ENCODE measurements at regions not wholly inside any gene's neighbourhood (a gene's known extent, or its start where the extent isn't known, plus 50 kb on each side); places are given as distances from the start of the nearest gene placed in this dataset.

- TF ChIP-seq POLR2A (IDR thresholded peaks at IDR 0.05), result no peak
- TF ChIP-seq, protein P1, sequence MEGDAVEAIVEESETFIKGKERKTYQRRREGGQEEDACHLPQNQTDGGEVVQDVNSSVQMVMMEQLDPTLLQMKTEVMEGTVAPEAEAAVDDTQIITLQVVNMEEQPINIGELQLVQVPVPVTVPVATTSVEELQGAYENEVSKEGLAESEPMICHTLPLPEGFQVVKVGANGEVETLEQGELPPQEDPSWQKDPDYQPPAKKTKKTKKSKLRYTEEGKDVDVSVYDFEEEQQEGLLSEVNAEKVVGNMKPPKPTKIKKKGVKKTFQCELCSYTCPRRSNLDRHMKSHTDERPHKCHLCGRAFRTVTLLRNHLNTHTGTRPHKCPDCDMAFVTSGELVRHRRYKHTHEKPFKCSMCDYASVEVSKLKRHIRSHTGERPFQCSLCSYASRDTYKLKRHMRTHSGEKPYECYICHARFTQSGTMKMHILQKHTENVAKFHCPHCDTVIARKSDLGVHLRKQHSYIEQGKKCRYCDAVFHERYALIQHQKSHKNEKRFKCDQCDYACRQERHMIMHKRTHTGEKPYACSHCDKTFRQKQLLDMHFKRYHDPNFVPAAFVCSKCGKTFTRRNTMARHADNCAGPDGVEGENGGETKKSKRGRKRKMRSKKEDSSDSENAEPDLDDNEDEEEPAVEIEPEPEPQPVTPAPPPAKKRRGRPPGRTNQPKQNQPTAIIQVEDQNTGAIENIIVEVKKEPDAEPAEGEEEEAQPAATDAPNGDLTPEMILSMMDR (IDR thresholded peaks at IDR 0.05), result no peak
- no peak for TF ChIP-seq POLR2AphosphoS5 (IDR thresholded peaks at IDR 0.05)
- no peaks in the 10 kb centered on the region for H3K27me3 ChIP-seq (replicated peaks; ENCODE audit: insufficient read depth)
- no peaks in the 10 kb centered on the region for H3K36me3 ChIP-seq
- 98% methylated on average over 29 of the region's 29 CpGs for WGBS
- H3K9me3 ChIP-seq, result no peaks in the 10 kb centered on the region
- DNase-seq (ENCODE audit: low spot score), result no peak
- H3K27ac ChIP-seq, result no peak overlapping the region
- H3K4me1 ChIP-seq (replicated peaks), result no peaks in the 10 kb centered on the region
- intact Hi-C loops (cut with DNase I), result no loop called here
- H3K4me3 ChIP-seq, result no peak overlapping the region
Observed at GRCh38 chr15:31453558-31454318, 127.1 kb downstream of the KLF13 start.

DNA sequence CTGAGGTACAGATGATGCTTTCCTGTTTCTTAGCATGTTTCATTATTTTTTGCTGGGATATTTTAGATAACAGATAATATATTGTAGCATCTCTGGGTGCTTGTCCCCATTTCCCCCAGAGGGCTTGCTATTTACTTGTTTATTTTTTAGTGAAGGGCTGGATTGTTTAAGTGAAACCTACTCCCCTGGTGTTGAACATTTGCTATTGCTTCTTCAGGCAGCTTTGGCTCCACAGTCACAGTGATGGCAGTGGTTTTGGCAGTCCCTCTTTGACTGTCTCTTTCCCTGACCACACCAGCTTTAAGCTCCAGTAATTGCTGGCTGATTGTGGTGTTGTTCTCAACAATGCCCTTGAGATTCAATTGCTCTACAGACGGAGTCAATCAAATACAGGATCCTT is 128.9 kb downstream of the KLF13 start:
- Histone ChIP-seq H3K27me3 (replicated peaks; ENCODE audit: insufficient read depth) (no peaks in the 10 kb centered on the region), H3K27ac (no peak overlapping the region), H3K4me1 (replicated peaks) (no peaks in the 10 kb centered on the region), H3K9me3 (no peaks in the 10 kb centered on the region), H3K36me3 (no peaks in the 10 kb centered on the region), H3K4me3 (no peak overlapping the region)
- intact Hi-C loops (cut with DNase I), result no loop called here
- no peak for TF ChIP-seq POLR2AphosphoS5 (IDR thresholded peaks at IDR 0.05)
- WGBS, result 80% methylated on average over 1 of the region's 1 CpG
- DNase-seq (ENCODE audit: low spot score), result no peak

DNA sequence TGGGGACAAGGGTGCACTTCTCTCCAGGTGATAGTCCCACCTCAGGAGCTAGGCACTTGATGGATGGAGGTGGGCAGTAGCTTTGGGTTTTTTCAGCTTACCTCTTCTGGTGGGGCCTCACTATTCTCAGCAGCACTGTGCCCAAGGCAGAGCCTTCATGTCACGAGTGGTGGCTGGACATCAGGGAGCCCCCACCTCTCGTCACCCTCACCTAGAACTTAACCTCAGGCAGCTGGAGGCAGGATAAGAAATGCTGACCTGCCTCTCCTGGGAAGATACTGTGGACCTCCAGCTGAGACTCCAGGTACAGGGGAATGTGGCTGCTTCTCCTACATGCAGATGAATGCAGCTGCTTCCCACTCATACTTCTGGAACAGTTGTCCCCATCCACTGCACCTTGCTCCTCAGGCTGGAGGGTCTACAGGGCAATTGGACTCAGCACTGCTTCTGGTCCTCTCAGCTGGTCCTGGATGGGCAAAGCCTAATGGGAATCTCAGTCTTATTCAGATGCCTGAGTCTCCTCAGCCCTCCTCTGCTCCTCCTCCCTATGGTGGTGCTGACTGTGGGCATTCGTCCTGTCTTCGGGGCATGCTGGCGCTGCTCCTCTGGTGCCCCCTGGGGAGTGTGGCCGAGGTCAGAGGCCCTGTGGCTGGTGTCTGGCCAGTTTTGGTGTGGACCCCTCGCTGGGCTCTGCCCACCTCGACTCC is 129.9 kb downstream of the KLF13 start:
- Histone ChIP-seq H3K27ac (no peak overlapping the region), H3K36me3 (no peaks in the 10 kb centered on the region), H3K4me3 (no peak overlapping the region), H3K4me1 (replicated peaks) (no peaks in the 10 kb centered on the region), H3K27me3 (replicated peaks; ENCODE audit: insufficient read depth) (no peaks in the 10 kb centered on the region), H3K9me3 (no peaks in the 10 kb centered on the region)
- no peak for DNase-seq (ENCODE audit: low spot score)
- intact Hi-C loops (cut with DNase I), result no loop called here
- TF ChIP-seq POLR2AphosphoS5 (IDR thresholded peaks at IDR 0.05), result no peak
- TF ChIP-seq, protein P1 (IDR thresholded peaks at IDR 0.05), result no peak
- no peak for TF ChIP-seq POLR2A (IDR thresholded peaks at IDR 0.05)
- WGBS, result 85% methylated on average over 8 of the region's 8 CpGs

DNA sequence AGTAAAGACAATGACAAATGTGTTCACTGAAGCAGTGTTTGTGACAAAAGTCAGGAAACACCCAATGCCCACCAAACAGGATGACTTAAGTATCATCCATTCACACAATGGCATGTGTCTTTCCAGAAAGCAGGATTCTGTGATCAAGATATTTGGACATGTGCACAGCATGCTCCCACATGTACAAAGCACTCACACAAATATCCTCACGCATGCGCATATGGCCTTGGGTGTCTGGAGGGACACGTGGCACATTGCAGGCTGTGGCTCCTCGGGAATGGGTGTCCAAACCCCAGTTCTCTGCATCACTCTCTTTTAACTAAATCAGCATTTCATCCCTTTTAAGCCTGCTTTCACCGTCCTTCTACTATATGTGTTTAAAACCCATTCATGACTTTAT is 130.5 kb downstream of the KLF13 start:
- 72% methylated on average over 5 of the region's 5 CpGs for WGBS
- Histone ChIP-seq H3K4me1 (replicated peaks) (no peaks in the 10 kb centered on the region), H3K27ac (no peak overlapping the region), H3K4me3 (no peak overlapping the region), H3K9me3 (no peaks in the 10 kb centered on the region), H3K27me3 (replicated peaks; ENCODE audit: insufficient read depth) (no peaks in the 10 kb centered on the region), H3K36me3 (no peaks in the 10 kb centered on the region)
- DNase-seq (ENCODE audit: low spot score), result no peak
- intact Hi-C loops (cut with DNase I), result no loop called here
- TF ChIP-seq POLR2AphosphoS5 (IDR thresholded peaks at IDR 0.05), result no peak
- TF ChIP-seq, protein P1 (IDR thresholded peaks at IDR 0.05), result no peak
- no peak for TF ChIP-seq POLR2A (IDR thresholded peaks at IDR 0.05)

DNA sequence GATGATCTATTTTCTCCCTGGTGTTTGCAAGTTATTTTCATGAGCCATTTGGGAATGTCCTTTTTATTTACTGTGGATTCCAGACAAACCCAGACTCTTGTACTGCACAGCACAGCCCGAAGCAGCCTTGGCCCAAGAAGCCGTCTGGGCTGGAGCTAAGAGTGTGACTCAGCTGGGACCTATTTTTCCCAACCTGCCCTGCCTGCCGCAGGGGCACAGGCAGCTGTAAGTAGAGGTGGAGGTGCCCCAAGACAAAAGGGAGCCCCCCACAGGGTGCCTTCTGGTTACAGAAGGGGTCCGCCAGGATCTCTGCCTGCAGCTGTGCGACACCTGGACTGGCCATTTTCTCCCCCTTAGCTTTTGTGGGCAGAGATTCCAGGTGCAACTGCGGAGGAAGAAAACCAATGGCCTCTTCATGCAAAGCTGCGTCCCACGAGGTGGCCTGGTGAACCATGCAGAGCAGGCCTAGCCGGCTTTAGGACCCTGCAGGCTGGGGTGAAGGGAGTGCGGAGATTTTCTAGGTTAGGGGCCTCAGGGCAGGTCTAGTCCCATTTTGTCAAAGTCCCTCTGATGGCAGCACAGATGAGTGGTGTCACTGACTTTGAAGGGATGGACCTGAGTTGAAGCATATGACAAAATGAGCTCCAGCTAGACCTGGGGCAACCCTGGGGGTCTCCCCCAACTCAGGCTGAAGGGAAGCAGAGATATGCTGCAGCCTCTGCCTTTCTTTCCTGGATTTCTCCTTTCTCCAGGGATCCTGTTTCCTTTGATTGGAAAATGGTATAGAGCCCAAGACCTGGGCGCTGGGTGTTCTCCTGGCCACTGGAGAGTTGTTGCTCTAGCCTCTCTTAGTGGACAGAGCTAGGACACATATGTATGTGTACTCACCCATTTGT is 131.2 kb downstream of the KLF13 start:
- H3K9me3 ChIP-seq, result no peaks in the 10 kb centered on the region
- no peaks in the 10 kb centered on the region for H3K36me3 ChIP-seq
- no peak overlapping the region for H3K27ac ChIP-seq
- no peak for TF ChIP-seq POLR2AphosphoS5 (IDR thresholded peaks at IDR 0.05)
- TF ChIP-seq POLR2A (IDR thresholded peaks at IDR 0.05), result no peak
- TF ChIP-seq, protein P1 (IDR thresholded peaks at IDR 0.05), result no peak
- intact Hi-C loops (cut with DNase I), result no loop called here
- H3K27me3 ChIP-seq (replicated peaks; ENCODE audit: insufficient read depth), result no peaks in the 10 kb centered on the region
- H3K4me3 ChIP-seq, result no peak overlapping the region
- 66% methylated on average over 11 of the region's 11 CpGs for WGBS
- no peaks in the 10 kb centered on the region for H3K4me1 ChIP-seq (replicated peaks)
- no peak for DNase-seq (ENCODE audit: low spot score)

Measured in prostate gland (tissue), 2 donors.